ENCODE measurements at regions not wholly inside any gene's neighbourhood (a gene's known extent, or its start where the extent isn't known, plus 50 kb on each side); places are given as distances from the start of the nearest gene placed in this dataset.
"Not testable (repeated sequence)": the region's sequence is repeated elsewhere in the genome, so short reads cannot be mapped to it uniquely, and the experiment has no call there.

DNA sequence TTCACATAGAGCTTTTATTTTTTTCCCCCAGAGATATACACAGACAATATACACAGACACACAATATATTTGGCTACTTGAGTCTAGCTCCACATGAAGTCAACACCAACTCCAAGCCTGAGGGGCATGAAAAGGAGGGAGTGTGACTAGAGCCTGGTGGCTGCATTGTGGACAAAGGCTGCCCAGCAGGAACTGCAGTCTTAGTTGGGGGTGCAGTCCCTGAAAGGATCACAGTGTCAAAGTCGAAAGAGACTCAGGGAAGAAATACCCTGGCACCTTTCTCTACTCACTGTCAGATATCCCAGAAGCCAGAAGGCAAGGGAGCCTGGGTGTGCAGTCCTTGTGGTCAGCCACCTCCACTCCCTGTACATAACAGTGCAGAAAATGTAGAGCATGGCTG is 231.6 kb upstream of the RPS23 start:
- Mint-ChIP-seq H3K4me1 (peaks cover 16% of the 10 kb centered on the region), H3K9me3 (peaks cover 17% of the 10 kb centered on the region)

DNA sequence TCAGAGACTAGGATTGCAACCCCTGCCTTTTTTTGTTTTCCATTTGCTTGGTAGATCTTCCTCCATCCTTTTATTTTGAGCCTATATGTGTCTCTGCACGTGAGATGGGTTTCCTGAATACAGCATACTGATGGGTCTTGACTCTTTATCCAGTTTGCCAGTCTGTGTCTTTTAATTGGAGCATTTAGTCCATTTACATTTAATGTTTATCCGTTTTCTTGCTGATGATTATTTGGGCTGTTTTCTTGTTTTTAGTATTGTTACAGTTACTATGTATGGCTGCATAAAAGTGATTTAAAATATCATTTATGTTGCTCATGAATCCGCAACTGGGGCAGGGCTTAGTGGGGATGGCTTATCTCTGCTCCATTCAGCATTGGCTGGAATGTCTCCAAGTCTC is 228.2 kb upstream of the RPS23 start:
- H3K4me3 Mint-ChIP-seq; H3K4me1 Mint-ChIP-seq; H3K27me3 Mint-ChIP-seq (ENCODE audit: low read depth); H3K36me3 Mint-ChIP-seq (ENCODE audit: low read depth); H3K27ac Mint-ChIP-seq: not testable (repeated sequence)
- peaks cover 23% of the 10 kb centered on the region for H3K9me3 Mint-ChIP-seq

More for the DNA sequence above, 231.6 kb upstream of the RPS23 start:
- Mint-ChIP-seq H3K27ac (no peak overlapping the region), H3K36me3 (ENCODE audit: low read depth) (peaks cover 7% of the 10 kb centered on the region), H3K4me3 (no peak overlapping the region), H3K27me3 (ENCODE audit: low read depth) (no peaks in the 10 kb centered on the region)
- TF ChIP-seq, protein P1, sequence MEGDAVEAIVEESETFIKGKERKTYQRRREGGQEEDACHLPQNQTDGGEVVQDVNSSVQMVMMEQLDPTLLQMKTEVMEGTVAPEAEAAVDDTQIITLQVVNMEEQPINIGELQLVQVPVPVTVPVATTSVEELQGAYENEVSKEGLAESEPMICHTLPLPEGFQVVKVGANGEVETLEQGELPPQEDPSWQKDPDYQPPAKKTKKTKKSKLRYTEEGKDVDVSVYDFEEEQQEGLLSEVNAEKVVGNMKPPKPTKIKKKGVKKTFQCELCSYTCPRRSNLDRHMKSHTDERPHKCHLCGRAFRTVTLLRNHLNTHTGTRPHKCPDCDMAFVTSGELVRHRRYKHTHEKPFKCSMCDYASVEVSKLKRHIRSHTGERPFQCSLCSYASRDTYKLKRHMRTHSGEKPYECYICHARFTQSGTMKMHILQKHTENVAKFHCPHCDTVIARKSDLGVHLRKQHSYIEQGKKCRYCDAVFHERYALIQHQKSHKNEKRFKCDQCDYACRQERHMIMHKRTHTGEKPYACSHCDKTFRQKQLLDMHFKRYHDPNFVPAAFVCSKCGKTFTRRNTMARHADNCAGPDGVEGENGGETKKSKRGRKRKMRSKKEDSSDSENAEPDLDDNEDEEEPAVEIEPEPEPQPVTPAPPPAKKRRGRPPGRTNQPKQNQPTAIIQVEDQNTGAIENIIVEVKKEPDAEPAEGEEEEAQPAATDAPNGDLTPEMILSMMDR (IDR thresholded peaks at IDR 0.05; ENCODE audit: unreplicated experiment in 3 of 3) = no peak

DNA sequence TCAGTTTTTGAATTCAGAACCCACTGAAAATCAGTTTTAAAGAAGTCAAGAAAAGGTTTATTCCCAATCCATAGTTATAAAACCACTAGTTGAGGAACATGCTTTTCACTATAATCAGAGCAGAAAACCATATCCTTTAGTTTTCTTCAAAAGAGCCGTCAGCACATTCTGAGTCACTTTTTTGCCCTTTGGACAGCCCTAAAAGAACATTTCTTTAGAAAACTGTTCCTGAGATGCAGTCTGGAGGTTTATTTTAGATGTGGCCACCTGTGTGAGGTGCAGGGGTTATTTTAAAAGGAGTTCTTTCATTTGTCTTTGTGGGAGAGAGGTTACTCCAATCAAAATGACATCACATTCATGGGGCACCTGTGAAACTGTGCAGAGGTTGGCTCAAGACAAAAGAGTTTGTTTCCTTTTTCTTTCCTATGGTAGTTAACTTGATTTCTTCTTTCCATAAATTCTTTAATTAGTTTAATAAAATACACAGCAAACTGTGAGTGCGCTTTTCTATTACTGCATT is 221.6 kb upstream of the RPS23 start:
- TF ChIP-seq, protein P1 (IDR thresholded peaks at IDR 0.05; ENCODE audit: unreplicated experiment in 3 of 3) = no peak
- no peaks in the 10 kb centered on the region for H3K4me1 Mint-ChIP-seq
- H3K27me3 Mint-ChIP-seq (ENCODE audit: low read depth) = peaks cover 3% of the 10 kb centered on the region
- H3K36me3 Mint-ChIP-seq (ENCODE audit: low read depth) = no peaks in the 10 kb centered on the region
- H3K9me3 Mint-ChIP-seq = peaks cover 26% of the 10 kb centered on the region
- no peak overlapping the region for H3K4me3 Mint-ChIP-seq
- H3K27ac Mint-ChIP-seq = peak overlapping the region in 1 of 3 experiments; percentile 29

DNA sequence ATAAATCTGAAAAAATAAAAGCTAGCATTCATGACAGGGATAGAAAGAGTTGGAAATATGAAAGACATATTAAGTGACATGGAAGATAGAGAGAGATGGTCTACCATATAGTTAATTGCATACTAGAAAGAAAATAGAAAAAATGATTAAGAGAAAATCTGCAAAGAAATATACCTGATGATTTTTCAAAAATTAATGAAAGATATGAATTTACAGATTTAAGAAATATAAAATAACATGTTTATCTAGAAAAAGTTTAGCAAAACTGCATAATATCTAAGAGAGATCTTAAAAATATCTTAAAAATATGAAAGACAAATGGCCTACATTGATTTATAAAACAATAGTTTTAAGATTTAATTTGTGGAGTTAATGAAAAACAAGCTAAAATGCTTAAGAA is 219.1 kb upstream of the RPS23 start:
- Mint-ChIP-seq H3K4me1 (no peaks in the 10 kb centered on the region), H3K4me3 (no peak overlapping the region), H3K27me3 (ENCODE audit: low read depth) (peaks cover 3% of the 10 kb centered on the region), H3K27ac (no peak overlapping the region), H3K36me3 (ENCODE audit: low read depth) (no peaks in the 10 kb centered on the region), H3K9me3 (peaks cover 23% of the 10 kb centered on the region)
- TF ChIP-seq, protein P1 (IDR thresholded peaks at IDR 0.05; ENCODE audit: unreplicated experiment in 3 of 3) = no peak

DNA sequence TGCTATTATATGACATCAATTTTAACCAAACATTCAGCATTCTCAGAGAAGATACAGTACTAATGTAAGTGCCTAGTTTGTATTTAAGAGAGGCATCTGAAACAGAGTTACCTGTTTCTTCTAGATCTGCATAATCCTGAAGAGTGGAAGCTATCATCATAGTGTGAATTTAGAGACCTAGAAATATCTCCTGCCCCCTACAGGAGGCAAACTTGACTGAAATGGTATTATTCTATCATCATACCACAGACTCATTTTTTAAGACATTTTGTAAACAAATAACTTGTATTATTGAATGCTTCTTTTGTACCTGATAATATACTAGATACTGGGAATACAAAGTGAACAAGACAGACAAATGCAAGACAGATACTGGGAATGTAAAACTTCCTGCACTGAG is 216.8 kb upstream of the RPS23 start:
- H3K4me1 Mint-ChIP-seq = no peaks in the 10 kb centered on the region
- no peak overlapping the region for H3K4me3 Mint-ChIP-seq
- H3K27me3 Mint-ChIP-seq (ENCODE audit: low read depth) = peaks cover 3% of the 10 kb centered on the region
- TF ChIP-seq, protein P1 (IDR thresholded peaks at IDR 0.05; ENCODE audit: unreplicated experiment in 3 of 3) = no peak
- H3K27ac Mint-ChIP-seq = no peak overlapping the region
- H3K9me3 Mint-ChIP-seq = peaks cover 16% of the 10 kb centered on the region
- no peaks in the 10 kb centered on the region for H3K36me3 Mint-ChIP-seq (ENCODE audit: low read depth)

DNA sequence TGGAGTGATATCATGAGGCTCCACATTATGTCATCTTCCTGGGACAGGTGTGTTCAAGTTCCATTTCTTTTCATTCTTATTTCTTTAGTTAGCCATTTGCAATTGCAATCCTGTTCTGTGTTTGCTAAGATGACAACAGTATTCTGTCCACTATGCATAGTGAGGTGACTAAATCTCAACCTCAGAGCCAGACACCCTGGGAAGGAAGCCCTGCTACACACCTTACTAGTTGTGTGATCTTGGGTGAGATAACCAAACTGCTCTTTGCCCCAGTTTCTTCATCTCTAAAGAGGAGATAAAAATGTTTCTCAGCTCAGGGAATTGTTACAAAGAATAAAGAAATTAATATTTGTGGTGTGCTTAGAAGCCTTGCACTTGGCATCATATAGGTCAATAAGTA is 215.1 kb upstream of the RPS23 start:
- H3K9me3 Mint-ChIP-seq = peaks cover 12% of the 10 kb centered on the region

More for the DNA sequence above, 215.1 kb upstream of the RPS23 start:
- H3K4me3 Mint-ChIP-seq = no peak overlapping the region
- H3K27me3 Mint-ChIP-seq (ENCODE audit: low read depth) = peaks cover 3% of the 10 kb centered on the region
- no peaks in the 10 kb centered on the region for H3K36me3 Mint-ChIP-seq (ENCODE audit: low read depth)
- TF ChIP-seq, protein P1 (IDR thresholded peaks at IDR 0.05; ENCODE audit: unreplicated experiment in 3 of 3) = no peak
- H3K27ac Mint-ChIP-seq = peak overlapping the region in 1 of 3 experiments; percentile 2
- no peaks in the 10 kb centered on the region for H3K4me1 Mint-ChIP-seq

Data from nephron (organoid).